ENCODE measurements at regions not wholly inside any gene's neighbourhood (a gene's known extent, or its start where the extent isn't known, plus 50 kb on each side); places are given as distances from the start of the nearest gene placed in this dataset.

DNA sequence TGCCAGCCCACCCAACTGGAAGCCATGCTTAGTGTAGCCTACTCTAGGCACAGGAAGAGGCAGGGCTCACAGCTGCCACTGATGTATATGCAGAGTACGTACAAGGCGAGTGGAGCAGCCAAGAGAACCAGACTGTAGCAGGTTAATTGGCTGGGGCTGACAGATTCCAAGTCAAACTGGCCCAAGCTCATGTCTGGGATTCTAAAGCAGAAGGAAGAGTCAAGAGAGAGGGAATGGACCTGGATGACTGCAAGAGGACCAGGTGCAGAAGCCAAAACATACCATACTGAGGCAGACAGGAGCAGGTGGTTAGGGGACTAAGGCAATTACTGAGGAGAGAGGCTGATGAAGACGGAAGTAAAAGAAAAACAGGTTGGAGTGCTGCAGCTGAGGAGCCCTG is 51.3 kb upstream of the LRRN2 start:
- Histone ChIP-seq H3K36me3 (ENCODE audit: insufficient read depth, low read depth, low read length) (no peaks in the 10 kb centered on the region), H3K27me3 (ENCODE audit: insufficient read depth, low read length) (no peaks in the 10 kb centered on the region; the same call in 1 of the 2 replicates), H3K4me1 (ENCODE audit: insufficient read depth, low read length) (0 out of 2 replicates have a peak, but pooled peaks cover 1% of the 10 kb centered on the region), H3K9ac (ENCODE audit: low read depth, low read length) (no peak overlapping the region), H3K4me3 (ENCODE audit: low read length) (no peak overlapping the region), H3K27ac (ENCODE audit: low read length) (no peak overlapping the region), H3K9me3 (ENCODE audit: insufficient read depth, low read depth, low read length) (peaks cover 5% of the 10 kb centered on the region; the same call in 1 of the 2 replicates)

DNA sequence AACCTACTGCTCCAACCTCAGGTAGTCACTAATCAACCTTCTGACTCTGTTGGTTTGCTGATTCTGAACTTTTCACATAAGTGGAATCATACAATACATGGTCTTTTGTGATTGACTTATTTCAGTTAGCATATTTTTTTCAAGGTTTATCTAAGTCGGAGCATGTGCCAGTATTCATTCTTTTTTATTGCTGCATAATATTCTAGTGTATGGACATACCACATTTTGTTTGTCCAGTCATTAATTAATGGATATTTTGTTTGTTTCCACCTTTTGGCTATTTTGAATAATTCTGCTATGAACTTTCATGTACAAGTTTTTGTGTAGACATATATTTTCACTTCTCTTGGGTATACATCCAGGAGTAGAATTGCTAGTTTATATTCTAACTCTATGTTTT is 53.0 kb upstream of the LRRN2 start:
- Histone ChIP-seq H3K9ac (ENCODE audit: low read depth, low read length) (no peak overlapping the region), H3K27me3 (ENCODE audit: insufficient read depth, low read length) (no peaks in the 10 kb centered on the region), H3K36me3 (ENCODE audit: insufficient read depth, low read depth, low read length) (no peaks in the 10 kb centered on the region), H3K9me3 (ENCODE audit: insufficient read depth, low read depth, low read length) (peaks cover 5% of the 10 kb centered on the region; the same call in 1 of the 2 replicates), H3K4me3 (ENCODE audit: low read length) (no peak overlapping the region), H3K4me1 (ENCODE audit: insufficient read depth, low read length) (no peaks in the 10 kb centered on the region), H3K27ac (ENCODE audit: low read length) (no peak overlapping the region)

DNA sequence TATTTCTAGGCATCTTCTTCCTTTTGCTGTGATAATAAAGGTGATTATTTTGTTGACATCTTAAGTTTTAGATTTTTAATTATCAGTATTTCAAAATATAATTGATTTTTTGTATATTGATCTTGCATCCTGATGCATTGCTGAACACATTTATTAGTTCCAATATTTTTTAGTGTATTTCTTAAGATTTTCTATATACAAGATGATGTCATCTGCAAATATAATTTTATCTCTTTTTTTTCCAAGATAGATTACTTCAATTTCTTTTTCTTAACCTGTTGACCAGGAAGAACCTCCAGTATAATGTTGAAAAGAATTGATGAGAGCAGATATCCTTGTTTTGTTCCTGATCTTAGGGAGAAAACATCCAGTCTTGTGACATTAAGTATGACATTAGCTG is 54.8 kb upstream of the LRRN2 start:
- no peak overlapping the region for H3K4me3 ChIP-seq (ENCODE audit: low read length)
- H3K27me3 ChIP-seq (ENCODE audit: insufficient read depth, low read length) = no peaks in the 10 kb centered on the region; the same call in 1 of the 2 replicates
- peaks cover 5% of the 10 kb centered on the region; the same call in 1 of the 2 replicates for H3K9me3 ChIP-seq (ENCODE audit: insufficient read depth, low read depth, low read length)
- no peaks in the 10 kb centered on the region for H3K4me1 ChIP-seq (ENCODE audit: insufficient read depth, low read length)
- H3K9ac ChIP-seq (ENCODE audit: low read depth, low read length) = no peak overlapping the region
- H3K36me3 ChIP-seq (ENCODE audit: insufficient read depth, low read depth, low read length) = no peaks in the 10 kb centered on the region
- H3K27ac ChIP-seq (ENCODE audit: low read length) = no peak overlapping the region

DNA sequence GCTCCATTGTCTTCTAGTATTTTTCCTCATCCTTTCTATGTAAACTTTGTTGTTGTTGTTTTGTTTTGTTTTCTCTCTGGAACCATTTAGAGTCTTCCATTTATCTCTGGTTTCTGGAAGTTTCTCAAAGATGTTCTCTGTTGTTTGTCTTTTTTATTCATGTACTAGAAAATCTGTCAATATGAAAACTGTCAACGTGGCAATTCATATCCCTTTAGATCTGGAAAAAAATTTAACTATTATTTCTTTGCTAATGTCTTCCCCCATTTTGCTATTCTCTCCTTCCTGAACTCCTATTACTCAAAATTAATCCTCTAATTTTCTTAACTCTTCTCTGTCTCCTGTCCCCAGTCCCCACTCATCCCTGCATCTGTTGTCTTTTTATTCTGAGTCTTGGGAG is 55.9 kb upstream of the LRRN2 start:
- Histone ChIP-seq H3K4me1 (ENCODE audit: insufficient read depth, low read length) (no peaks in the 10 kb centered on the region), H3K9me3 (ENCODE audit: insufficient read depth, low read depth, low read length) (peaks cover 5% of the 10 kb centered on the region; the same call in 1 of the 2 replicates), H3K9ac (ENCODE audit: low read depth, low read length) (no peak overlapping the region), H3K27ac (ENCODE audit: low read length) (no peak overlapping the region), H3K4me3 (ENCODE audit: low read length) (no peak overlapping the region), H3K27me3 (ENCODE audit: insufficient read depth, low read length) (no peaks in the 10 kb centered on the region; the same call in 1 of the 2 replicates), H3K36me3 (ENCODE audit: insufficient read depth, low read depth, low read length) (no peaks in the 10 kb centered on the region)

DNA sequence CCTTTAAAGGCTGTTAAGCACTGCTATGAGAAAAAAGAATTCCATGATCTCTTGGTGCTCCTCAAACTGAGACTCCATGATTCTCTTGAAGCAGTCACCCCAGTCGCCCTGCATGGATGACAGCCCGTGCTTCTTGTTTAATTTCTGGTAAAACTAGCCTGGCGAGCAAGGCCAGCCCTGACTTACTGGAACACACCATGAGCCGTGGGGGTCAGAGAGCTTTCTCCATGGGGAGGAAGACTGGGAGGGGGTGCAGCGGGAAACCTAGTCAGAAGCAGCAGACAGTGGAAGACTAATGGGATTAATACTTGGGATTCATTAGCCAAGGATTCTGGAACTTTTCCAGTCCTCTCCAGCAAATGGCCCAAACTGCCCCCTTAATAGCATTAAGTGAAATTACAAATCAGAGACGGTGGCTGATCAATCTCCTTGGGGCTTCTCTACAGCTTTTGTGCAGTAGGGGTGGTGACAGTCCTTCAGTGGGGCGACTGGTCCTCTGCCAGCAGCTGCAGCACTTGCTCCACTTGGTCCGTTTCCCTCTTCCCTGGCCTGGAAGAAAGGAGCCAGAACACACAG is 57.2 kb upstream of the LRRN2 start:
- Histone ChIP-seq H3K36me3 (ENCODE audit: insufficient read depth, low read depth, low read length) (no peaks in the 10 kb centered on the region), H3K4me3 (ENCODE audit: low read length) (no peak overlapping the region), H3K9ac (ENCODE audit: low read depth, low read length) (no peak overlapping the region), H3K27ac (ENCODE audit: low read length) (no peak overlapping the region), H3K4me1 (ENCODE audit: insufficient read depth, low read length) (no peaks in the 10 kb centered on the region), H3K27me3 (ENCODE audit: insufficient read depth, low read length) (no peaks in the 10 kb centered on the region; the same call in 1 of the 2 replicates), H3K9me3 (ENCODE audit: insufficient read depth, low read depth, low read length) (peaks cover 5% of the 10 kb centered on the region; the same call in 1 of the 2 replicates)

DNA sequence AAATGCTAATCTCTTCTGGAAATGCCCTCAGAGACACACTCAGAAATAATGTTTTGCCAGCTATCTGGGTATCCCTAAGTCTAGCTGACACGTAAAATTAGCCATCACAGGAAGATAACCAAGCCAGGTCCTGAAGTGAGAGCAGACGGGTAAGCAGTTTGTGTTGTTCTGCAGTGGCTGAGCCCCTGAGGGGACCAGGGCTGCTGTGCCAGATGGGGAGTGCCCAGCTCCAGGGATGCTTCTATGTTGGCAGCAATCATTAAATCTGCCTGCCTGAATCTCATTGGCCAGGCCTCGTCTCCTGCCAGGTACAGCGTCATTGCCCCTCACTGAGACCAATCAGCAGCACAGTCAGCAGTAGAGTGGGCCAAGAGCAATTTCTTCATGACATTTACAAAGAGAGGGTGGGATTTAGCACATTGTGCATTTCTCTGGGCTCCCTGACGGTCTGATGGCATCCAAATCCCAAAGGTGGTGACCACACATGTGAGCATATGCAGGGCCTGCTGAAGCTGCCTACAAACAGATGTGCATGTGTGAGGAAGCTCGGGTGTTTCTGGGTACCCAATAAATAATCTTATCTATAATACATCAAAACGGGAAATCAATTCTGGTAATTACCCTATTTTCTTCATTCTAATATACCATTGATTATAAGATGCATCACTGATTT is 58.7 kb upstream of the LRRN2 start:
- H3K27ac ChIP-seq (ENCODE audit: low read length) = no peak overlapping the region
- no peaks in the 10 kb centered on the region for H3K36me3 ChIP-seq (ENCODE audit: insufficient read depth, low read depth, low read length)
- no peaks in the 10 kb centered on the region; the same call in 1 of the 2 replicates for H3K27me3 ChIP-seq (ENCODE audit: insufficient read depth, low read length)
- H3K9ac ChIP-seq (ENCODE audit: low read depth, low read length) = no peak overlapping the region
- peaks cover under 1% of the 10 kb centered on the region; the same call in 1 of the 2 replicates for H3K4me1 ChIP-seq (ENCODE audit: insufficient read depth, low read length)
- no peaks in the 10 kb centered on the region for H3K9me3 ChIP-seq (ENCODE audit: insufficient read depth, low read depth, low read length)
- no peak overlapping the region for H3K4me3 ChIP-seq (ENCODE audit: low read length)

DNA sequence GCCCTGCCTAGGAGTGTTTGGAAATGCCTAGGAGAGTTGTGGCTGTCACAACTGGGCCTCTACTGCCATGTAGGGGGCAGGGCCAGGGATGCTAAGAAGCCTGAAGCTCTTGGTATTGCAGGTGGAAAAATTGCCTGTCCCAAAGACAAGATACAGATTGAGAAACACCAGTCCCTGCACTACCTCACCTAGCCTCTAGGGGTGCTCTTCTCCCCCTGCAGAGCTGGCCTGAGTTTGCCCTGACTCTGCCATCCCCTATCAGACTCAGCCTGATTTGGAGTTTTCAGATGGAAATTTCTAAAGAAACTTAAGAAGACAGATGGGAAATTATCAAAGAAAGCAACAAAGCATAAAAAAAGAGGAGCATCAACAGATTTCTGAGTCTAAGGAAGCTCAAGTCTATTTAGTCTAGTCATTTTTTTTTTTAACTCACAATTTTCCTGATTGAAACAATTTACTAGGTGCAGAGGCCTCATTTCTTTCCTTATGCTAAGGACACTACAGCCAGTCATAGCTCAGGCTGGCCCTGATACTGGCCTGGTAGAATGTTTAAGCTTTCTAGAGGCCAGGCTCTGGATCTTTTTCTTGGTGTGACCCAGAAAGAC is 61.4 kb upstream of the LRRN2 start:
- H3K36me3 ChIP-seq (ENCODE audit: insufficient read depth, low read depth, low read length) = no peaks in the 10 kb centered on the region
- H3K27ac ChIP-seq (ENCODE audit: low read length) = no peak overlapping the region
- no peak overlapping the region for H3K4me3 ChIP-seq (ENCODE audit: low read length)
- H3K9ac ChIP-seq (ENCODE audit: low read depth, low read length) = no peak overlapping the region
- no peaks in the 10 kb centered on the region for H3K9me3 ChIP-seq (ENCODE audit: insufficient read depth, low read depth, low read length)
- H3K27me3 ChIP-seq (ENCODE audit: insufficient read depth, low read length) = peaks cover 9% of the 10 kb centered on the region
- H3K4me1 ChIP-seq (ENCODE audit: insufficient read depth, low read length) = peaks cover 10% of the 10 kb centered on the region

DNA sequence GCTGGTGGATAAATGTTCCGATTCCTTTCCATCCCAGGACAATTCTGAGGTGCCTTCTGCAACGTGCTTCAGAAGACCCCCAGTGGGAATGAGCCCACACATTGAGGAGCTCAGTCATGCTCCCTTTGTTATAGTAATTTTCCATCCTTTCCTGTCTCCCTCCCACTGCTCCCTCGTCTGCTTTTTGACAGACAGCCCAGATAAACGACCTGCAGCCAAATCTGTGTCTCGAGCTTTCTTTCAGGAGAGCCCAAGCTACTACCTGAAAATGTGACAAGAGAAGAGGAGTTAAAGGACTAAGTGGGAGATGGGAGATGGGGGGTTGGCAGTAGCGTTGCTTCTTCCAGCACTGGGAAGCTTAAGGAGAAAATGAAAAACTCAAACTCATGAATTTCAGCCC is 65.9 kb upstream of the LRRN2 start:
- Histone ChIP-seq H3K27me3 (ENCODE audit: insufficient read depth, low read length) (peaks cover 9% of the 10 kb centered on the region; the same call in 1 of the 2 replicates), H3K4me3 (ENCODE audit: low read length) (peak overlapping the region; percentile 38; the same call in 1 of the 2 replicates)

DNA sequence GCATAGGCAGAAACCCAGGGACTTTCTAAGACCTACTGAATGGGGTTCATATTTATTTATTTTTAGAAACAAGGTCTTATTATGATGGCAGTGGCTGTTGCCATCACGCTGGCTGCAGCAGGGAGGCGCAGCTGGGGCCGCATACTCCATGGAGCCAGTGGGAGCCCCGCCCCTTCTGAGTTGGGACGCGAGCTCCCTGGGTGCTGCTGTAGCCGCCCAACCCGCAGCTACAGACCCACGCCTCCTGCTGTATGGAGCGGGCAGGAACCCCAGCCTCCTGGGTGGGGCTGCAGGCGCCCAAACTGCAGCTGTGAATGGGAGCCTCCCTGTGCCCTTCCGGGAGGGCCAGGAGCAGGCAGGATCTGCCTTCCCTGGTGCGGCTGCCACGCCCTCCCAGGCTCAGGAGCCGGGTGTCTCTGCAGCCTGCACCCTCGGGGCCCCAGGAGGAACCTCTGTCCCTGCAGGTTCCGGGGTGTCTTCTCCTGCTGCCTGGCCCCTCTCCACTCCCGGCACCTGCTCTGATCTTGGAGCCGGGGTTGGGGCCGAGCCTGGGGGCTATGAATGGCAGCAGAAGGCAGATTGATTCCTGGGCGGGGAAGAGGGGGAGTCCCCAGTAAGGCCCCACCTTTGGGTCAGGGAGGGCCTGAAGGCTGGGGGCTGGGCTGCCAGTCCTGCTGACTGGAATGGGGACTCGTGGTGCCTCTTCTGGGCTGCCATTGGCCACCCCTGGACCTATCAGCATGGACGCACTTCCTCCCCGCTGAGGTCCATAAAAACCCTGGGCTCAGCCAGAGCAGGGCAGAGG is 66.5 kb upstream of the LRRN2 start:
- Histone ChIP-seq H3K4me3 (ENCODE audit: low read length) (peak overlapping the region; percentile 38; the same call in 1 of the 2 replicates), H3K9me3 (ENCODE audit: insufficient read depth, low read depth, low read length) (no peaks in the 10 kb centered on the region), H3K27ac (ENCODE audit: low read length) (no peak overlapping the region), H3K27me3 (ENCODE audit: insufficient read depth, low read length) (peaks cover 9% of the 10 kb centered on the region; the same call in 1 of the 2 replicates), H3K36me3 (ENCODE audit: insufficient read depth, low read depth, low read length) (no peaks in the 10 kb centered on the region), H3K4me1 (ENCODE audit: insufficient read depth, low read length) (peaks cover 10% of the 10 kb centered on the region), H3K9ac (ENCODE audit: low read depth, low read length) (no peak overlapping the region)

More for the DNA sequence above, 65.9 kb upstream of the LRRN2 start:
- Histone ChIP-seq H3K36me3 (ENCODE audit: insufficient read depth, low read depth, low read length) (no peaks in the 10 kb centered on the region), H3K9ac (ENCODE audit: low read depth, low read length) (no peak overlapping the region), H3K9me3 (ENCODE audit: insufficient read depth, low read depth, low read length) (no peaks in the 10 kb centered on the region), H3K27ac (ENCODE audit: low read length) (no peak overlapping the region), H3K4me1 (ENCODE audit: insufficient read depth, low read length) (peaks cover 10% of the 10 kb centered on the region)

DNA sequence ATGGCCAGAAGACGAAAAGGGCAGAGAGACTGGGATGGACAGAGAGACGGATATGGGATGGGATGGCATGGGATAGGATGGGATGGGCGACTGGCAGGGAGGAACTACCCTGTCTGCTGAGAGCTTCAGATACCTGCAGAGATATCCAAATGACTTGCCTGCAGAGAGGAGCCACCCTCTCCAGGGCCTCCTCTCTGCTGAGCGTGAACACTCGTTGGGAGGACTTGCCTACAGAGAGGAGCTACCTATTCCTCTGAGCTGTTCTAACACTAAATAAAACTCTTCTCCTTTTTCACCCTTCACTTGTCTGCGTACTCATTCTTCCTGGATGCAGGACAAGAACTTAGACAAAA is 67.1 kb upstream of the LRRN2 start:
- Histone ChIP-seq H3K36me3 (ENCODE audit: insufficient read depth, low read depth, low read length) (no peaks in the 10 kb centered on the region), H3K4me1 (ENCODE audit: insufficient read depth, low read length) (peaks cover 10% of the 10 kb centered on the region), H3K27ac (ENCODE audit: low read length) (no peak overlapping the region), H3K9me3 (ENCODE audit: insufficient read depth, low read depth, low read length) (no peaks in the 10 kb centered on the region), H3K9ac (ENCODE audit: low read depth, low read length) (no peak overlapping the region), H3K4me3 (ENCODE audit: low read length) (no peak overlapping the region), H3K27me3 (ENCODE audit: insufficient read depth, low read length) (peaks cover 9% of the 10 kb centered on the region; the same call in 1 of the 2 replicates)

DNA sequence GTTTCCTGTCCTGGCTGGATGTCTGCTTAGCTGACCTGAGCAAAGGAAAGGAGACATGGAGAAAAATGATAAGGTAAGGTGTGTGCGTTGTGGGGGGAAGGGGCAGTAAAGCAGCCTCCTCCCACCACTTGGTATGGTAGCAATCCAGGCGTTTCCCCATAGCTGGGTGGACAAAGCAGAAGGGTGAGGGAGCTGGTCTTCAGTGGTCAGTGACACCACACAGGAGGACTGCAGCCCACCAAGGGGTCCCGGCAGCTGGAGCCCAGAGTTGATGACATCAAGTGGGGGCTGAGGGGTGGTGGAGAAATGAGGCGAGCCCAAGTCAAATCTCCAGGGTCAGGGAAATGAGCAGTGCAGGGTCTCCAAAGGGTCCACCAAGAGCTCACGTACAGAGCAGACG is 69.3 kb upstream of the LRRN2 start:
- no peak overlapping the region for H3K27ac ChIP-seq (ENCODE audit: low read length)
- no peak overlapping the region for H3K9ac ChIP-seq (ENCODE audit: low read depth, low read length)
- no peaks in the 10 kb centered on the region for H3K9me3 ChIP-seq (ENCODE audit: insufficient read depth, low read depth, low read length)
- no peak overlapping the region for H3K4me3 ChIP-seq (ENCODE audit: low read length)
- H3K36me3 ChIP-seq (ENCODE audit: insufficient read depth, low read depth, low read length) = no peaks in the 10 kb centered on the region
- peaks cover 7% of the 10 kb centered on the region for H3K4me1 ChIP-seq (ENCODE audit: insufficient read depth, low read length)
- H3K27me3 ChIP-seq (ENCODE audit: insufficient read depth, low read length) = peaks cover 9% of the 10 kb centered on the region; the same call in 1 of the 2 replicates
